Right lobe of liver (tissue), 6 donors: ENCODE measurements at regions not wholly inside any gene's neighbourhood (a gene's known extent, or its start where the extent isn't known, plus 50 kb on each side); places are given as distances from the start of the nearest gene placed in this dataset.
A peak's percentile ranks its signal among the peaks of the same experiment; 100 is the strongest.

Experiments
- ATAC-seq, 4 donors: fragments of 200-7000 bp; cut with Tn5 transposase; one replicate each; pipeline ENCODE4 v1.9.1; 2020; ENCODE audit warnings: mild to moderate bottlenecking in 4 of 4, moderate library complexity in 4 of 4
- DNase-seq, 3 donors: peaks; one replicate each; pipeline ENCODE4 v3.0.0-alpha.2; 2020
- H3K27ac ChIP-seq, 3 donors: fragments of 200-600 bp; one replicate each; pipeline ENCODE4 v1.8.0; 2022
- H3K27me3 ChIP-seq, 2 donors: fragments of 200-600 bp; one replicate each; pipeline ENCODE4 v1.8.0; 2022
- H3K36me3 ChIP-seq, 4 donors: fragments of 200-600 bp; sonication (generic) in 1 of 4; one replicate each; pipeline versions ENCODE4 v1.5.1 to v1.8.0; 2017 to 2022; ENCODE audit warnings: control low read depth in 1 of 4
- H3K4me1 ChIP-seq, 4 donors: fragments of 200-600 bp; sonication (generic) in 1 of 4; one replicate each; pipeline versions ENCODE4 v1.5.1 to v1.8.0; 2017 to 2022; ENCODE audit warnings: control low read depth in 1 of 4
- H3K4me3 ChIP-seq, 3 donors: fragments of 200-600 bp; one replicate each; pipeline ENCODE4 v1.8.0; 2022
- H3K9me3 ChIP-seq, 4 donors: fragments of 200-600 bp; sonication (generic) in 1 of 4; one replicate each; pipeline versions ENCODE4 v1.5.1 to v1.8.0; 2017 to 2022; ENCODE audit warnings: control low read depth in 1 of 4
- CTCF ChIP-seq, 4 donors: fragments of 200-600 bp in 3 of 4; fragments of 450-650 bp in 1 of 4; IDR thresholded peaks; one replicate each; pipeline versions ENCODE4 v1.5.1 to v1.8.0; 2016 to 2022; ENCODE audit warnings: antibody characterized with exemption in 4 of 4, mild to moderate bottlenecking in 2 of 4
- POLR2A ChIP-seq: fragments of 450-650 bp; IDR thresholded peaks from one replicate; pipeline ENCODE4 v1.6.1; 2017; ENCODE audit warnings: antibody characterized with exemption, mild to moderate bottlenecking
- WGBS: methylation state at CpG from one replicate; pipeline ENCODE4 v1.1.6; 2018; ENCODE audit warnings: low coverage, low lambda C conversion rate; ENCODE audit not compliant: insufficient coverage; ENCODE audit errors: missing lambda C conversion rate; 5-methylcytosine and 5-hydroxymethylcytosine counted together
- intact Hi-C, 2 donors: fragments of 100-400 bp; cut with DNase I; formaldehyde crosslinking; loops; one replicate each; pipeline versions ENCODE4 v1.11.2 to v1.14.1; 2022
- donor health status: DM: no; HTN: yes; CAD: no.
- donor health status: DM: no; HTN: no; CAD: no.
- donor health status: DM: no; HTN: no; CAD: no.
- donor health status: DM: no; HTN: yes; CAD: no.
- donor health status: DM: no; HTN: yes; CAD: no.

GRCh38 chr13:54449922-54450321 lies 1421.3 kb downstream of the OLFM4 start:
- Histone ChIP-seq H3K36me3 (no peaks in the 10 kb centered on the region), H3K4me3 (no peak overlapping the region), H3K4me1 (no peaks in the 10 kb centered on the region), H3K9me3 (no peaks in the 10 kb centered on the region), H3K27me3 (no peaks in the 10 kb centered on the region), H3K27ac (no peak overlapping the region)
- 69% methylated on average over 1 of the region's 1 CpG for WGBS
- intact Hi-C loops: no loop called here
- TF ChIP-seq POLR2A (no peak), CTCF (IDR thresholded peaks at IDR 0.05) (peak in 2 of 4 donors; percentile 16 to 32)
- ATAC-seq (no peak), DNase-seq (no peak)

- DNase-seq (no peak), ATAC-seq (no peak)
- no peak overlapping the region for H3K27ac ChIP-seq
- no peak for TF ChIP-seq POLR2A
- no peak for TF ChIP-seq CTCF (IDR thresholded peaks at IDR 0.05)
- no peaks in the 10 kb centered on the region for H3K9me3 ChIP-seq
- H3K27me3 ChIP-seq: no peaks in the 10 kb centered on the region
- no peaks in the 10 kb centered on the region for H3K4me1 ChIP-seq
- H3K4me3 ChIP-seq: no peak overlapping the region
- H3K36me3 ChIP-seq: no peaks in the 10 kb centered on the region
- intact Hi-C loops: no loop called here
- 44% methylated on average over 1 of the region's 1 CpG for WGBS
Measured at GRCh38 chr13:54484166-54484565, 1455.6 kb downstream of the OLFM4 start.

GRCh38 chr13:54486421-54487166 lies 1458.0 kb downstream of the OLFM4 start:
- WGBS: 28% methylated on average over 4 of the region's 7 CpGs
- Histone ChIP-seq H3K27ac (no peak overlapping the region), H3K4me3 (no peak overlapping the region), H3K4me1 (no peaks in the 10 kb centered on the region), H3K9me3 (no peaks in the 10 kb centered on the region), H3K27me3 (no peaks in the 10 kb centered on the region), H3K36me3 (no peaks in the 10 kb centered on the region)
- intact Hi-C loops: no loop called here
- DNase-seq (no peak), ATAC-seq (no peak)
- TF ChIP-seq CTCF (IDR thresholded peaks at IDR 0.05) (no peak), POLR2A (no peak)

GRCh38 chr13:54489359-54489758 lies 1460.7 kb downstream of the OLFM4 start:
- Histone ChIP-seq H3K27me3 (no peaks in the 10 kb centered on the region), H3K4me1 (no peaks in the 10 kb centered on the region), H3K27ac (no peak overlapping the region), H3K36me3 (no peaks in the 10 kb centered on the region), H3K4me3 (no peak overlapping the region), H3K9me3 (no peaks in the 10 kb centered on the region)
- intact Hi-C loops: no loop called here
- 62% methylated on average over 1 of the region's 1 CpG for WGBS
- no peak for ATAC-seq
- TF ChIP-seq CTCF (IDR thresholded peaks at IDR 0.05) (no peak), POLR2A (no peak)
- DNase-seq: no peak
